GM12874 (cell line): ENCODE measurements at regions not wholly inside any gene's neighbourhood (a gene's known extent, or its start where the extent isn't known, plus 50 kb on each side); places are given as distances from the start of the nearest gene placed in this dataset.

Experiments used
- CTCF ChIP-seq: IDR thresholded peaks from 2 replicates; pipeline ENCODE4 v1.5.1; 2011; ENCODE audit warnings: low read depth, mild to moderate bottlenecking, control low read depth, low read length, moderate library complexity; ENCODE audit not compliant: insufficient read depth

GRCh38 chr13:73754241-73754640 is 380.0 kb downstream of the KLF12 start:
- no peak for TF ChIP-seq CTCF

- TF ChIP-seq CTCF = no peak
Observed at GRCh38 chr13:73751290-73751689, 382.9 kb downstream of the KLF12 start.

- no peak for TF ChIP-seq CTCF
Observed at GRCh38 chr13:73748404-73748803, 385.8 kb downstream of the KLF12 start.

GRCh38 chr13:73745190-73745589 is 389.0 kb downstream of the KLF12 start:
- TF ChIP-seq CTCF = no peak

- no peak for TF ChIP-seq CTCF
Observed at GRCh38 chr13:73742982-73743381, 391.2 kb downstream of the KLF12 start.

GRCh38 chr13:73741742-73742141 is 392.5 kb downstream of the KLF12 start:
- TF ChIP-seq CTCF = no peak

GRCh38 chr13:73741111-73741510 is 393.1 kb downstream of the KLF12 start:
- no peak for TF ChIP-seq CTCF

- TF ChIP-seq CTCF = no peak
Observed at GRCh38 chr13:73740666-73741065, 393.5 kb downstream of the KLF12 start.
